Endometrial microvascular endothelial cells (primary cell): ENCODE measurements at regions not wholly inside any gene's neighbourhood (a gene's known extent, or its start where the extent isn't known, plus 50 kb on each side); places are given as distances from the start of the nearest gene placed in this dataset.

Experiments
- in situ Hi-C: cut with HindIII; loops from 2 replicates; pipeline ENCODE4 v1.10.0; 2017; ENCODE audit warnings: low sequenced_read_pairs, low pct_unique_long_range_greater_than_20kb; ENCODE audit errors: inconsistent ontology term

- in situ Hi-C loops: no loop called here
Observed at GRCh38 chr20:22473293-22473692, 111.1 kb downstream of the FOXA2 start.

GRCh38 chr20:22472447-22473100 lies 111.8 kb downstream of the FOXA2 start:
- in situ Hi-C loops: no loop called here

GRCh38 chr20:22471156-22471836 lies 113.1 kb downstream of the FOXA2 start:
- in situ Hi-C loops: no loop called here

- in situ Hi-C loops: no loop called here
Observed at GRCh38 chr20:22470620-22471026, 113.7 kb downstream of the FOXA2 start.

GRCh38 chr20:22466447-22467171 lies 117.8 kb downstream of the FOXA2 start:
- in situ Hi-C loops: no loop called here

- in situ Hi-C loops: no loop called here
Observed at GRCh38 chr20:22465622-22466446, 118.5 kb downstream of the FOXA2 start.

GRCh38 chr20:22464312-22465003 lies 119.9 kb downstream of the FOXA2 start:
- in situ Hi-C loops: no loop called here

DNA sequence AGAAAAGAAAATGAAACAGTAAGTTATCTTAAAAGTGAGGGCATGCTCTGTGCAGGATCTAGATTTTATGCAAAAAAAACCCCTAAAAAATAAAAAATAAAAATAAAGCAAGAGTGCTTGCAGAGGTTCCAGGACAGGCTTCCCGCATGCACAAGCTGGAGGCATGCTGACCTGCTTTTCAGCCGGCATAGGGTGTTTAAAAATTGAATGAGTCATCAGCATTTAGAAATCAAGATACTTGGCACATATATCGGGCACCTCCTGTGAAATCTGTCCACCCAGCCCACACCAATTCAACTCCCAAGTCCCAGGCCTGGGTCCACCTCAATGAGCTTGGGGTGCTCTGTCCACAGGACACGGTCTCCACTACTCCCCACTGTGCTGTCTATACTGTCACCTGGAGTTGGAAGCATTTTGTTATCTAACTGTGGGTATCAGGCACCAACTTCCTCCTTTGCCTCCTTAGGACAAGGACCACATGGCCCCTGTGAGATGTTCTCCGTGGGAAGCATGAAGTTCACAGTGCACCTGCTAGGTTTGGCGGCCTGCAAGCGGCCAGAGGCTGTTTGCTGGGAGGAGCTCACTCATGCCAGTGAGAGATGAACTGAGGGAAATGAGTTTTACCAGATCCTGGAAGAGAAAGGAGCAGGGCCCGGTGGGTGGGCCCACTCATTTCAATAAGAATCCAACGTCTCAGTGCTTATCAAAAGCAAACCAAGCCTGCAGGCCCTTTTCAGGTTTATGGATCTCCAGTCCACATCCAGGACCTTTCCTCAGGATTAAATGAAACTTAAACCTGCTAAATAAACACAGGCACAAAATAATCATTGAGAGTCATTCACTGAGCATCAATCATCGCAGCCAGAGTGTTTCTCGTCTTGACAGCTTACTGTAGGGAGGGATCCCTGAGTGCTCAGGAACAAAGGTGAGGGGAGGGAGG lies 121.1 kb downstream of the FOXA2 start:
- in situ Hi-C loops: no loop called here

DNA sequence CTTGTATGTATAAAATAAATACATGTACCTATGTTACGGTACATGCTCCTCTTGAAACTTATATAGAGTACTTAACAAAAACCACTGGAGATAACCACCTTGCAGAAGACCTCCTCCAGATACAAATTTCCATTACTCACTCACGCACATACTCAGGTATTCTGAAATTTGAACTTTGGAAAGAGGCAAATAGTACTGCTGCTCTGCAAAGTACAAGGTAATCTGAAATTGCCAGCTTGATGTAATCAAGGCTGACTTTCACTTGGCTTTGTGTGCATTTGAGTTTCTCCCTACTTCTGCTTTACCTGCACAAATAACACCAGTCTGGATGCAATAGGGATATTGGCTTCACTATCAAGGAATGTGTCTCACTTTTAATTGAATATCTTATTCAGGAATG lies 123.6 kb downstream of the FOXA2 start:
- in situ Hi-C loops: no loop called here

- in situ Hi-C loops: no loop called here
Observed at GRCh38 chr20:22460231-22460630, 124.1 kb downstream of the FOXA2 start.

DNA sequence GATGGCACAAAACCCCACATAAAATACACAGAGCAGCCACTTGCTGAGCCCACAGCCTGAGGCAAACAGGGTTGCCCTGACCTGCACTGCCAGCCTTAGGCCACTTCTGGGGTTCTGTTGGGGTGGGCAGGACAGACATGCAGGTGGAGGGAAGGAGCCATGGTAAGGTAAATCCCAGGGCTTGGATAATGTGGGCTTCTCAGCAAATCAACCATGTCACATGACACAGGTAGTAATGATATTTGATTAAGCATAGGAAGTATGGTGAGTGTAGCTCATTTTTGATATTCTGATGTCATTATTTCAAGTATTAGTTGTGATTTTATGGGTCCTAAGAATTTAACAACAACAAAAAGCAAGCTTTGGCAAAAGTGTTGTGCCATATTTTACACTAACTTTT lies 124.6 kb downstream of the FOXA2 start:
- in situ Hi-C loops: no loop called here

- in situ Hi-C loops: no loop called here
Observed at GRCh38 chr20:22456109-22456508, 128.3 kb downstream of the FOXA2 start.

DNA sequence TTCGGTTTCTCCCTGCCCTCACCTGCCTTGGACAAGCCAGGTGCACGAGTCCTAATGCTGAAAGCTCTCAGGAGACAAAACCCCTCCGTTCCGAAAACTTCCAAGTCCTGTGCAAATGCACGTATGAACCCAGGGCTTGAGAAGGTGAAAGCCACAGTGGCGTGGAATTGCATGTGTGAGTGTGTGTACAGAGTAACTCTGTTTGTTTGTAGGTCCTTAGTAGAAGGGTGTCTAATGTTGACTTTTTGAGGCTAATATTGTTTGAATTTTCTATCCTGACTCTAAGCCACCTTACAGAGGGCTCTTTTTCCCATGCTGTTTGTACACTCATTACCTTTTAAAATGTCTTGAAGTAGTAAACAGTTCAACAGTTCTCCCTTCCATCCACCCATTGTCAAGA lies 129.1 kb downstream of the FOXA2 start:
- in situ Hi-C loops: no loop called here

DNA sequence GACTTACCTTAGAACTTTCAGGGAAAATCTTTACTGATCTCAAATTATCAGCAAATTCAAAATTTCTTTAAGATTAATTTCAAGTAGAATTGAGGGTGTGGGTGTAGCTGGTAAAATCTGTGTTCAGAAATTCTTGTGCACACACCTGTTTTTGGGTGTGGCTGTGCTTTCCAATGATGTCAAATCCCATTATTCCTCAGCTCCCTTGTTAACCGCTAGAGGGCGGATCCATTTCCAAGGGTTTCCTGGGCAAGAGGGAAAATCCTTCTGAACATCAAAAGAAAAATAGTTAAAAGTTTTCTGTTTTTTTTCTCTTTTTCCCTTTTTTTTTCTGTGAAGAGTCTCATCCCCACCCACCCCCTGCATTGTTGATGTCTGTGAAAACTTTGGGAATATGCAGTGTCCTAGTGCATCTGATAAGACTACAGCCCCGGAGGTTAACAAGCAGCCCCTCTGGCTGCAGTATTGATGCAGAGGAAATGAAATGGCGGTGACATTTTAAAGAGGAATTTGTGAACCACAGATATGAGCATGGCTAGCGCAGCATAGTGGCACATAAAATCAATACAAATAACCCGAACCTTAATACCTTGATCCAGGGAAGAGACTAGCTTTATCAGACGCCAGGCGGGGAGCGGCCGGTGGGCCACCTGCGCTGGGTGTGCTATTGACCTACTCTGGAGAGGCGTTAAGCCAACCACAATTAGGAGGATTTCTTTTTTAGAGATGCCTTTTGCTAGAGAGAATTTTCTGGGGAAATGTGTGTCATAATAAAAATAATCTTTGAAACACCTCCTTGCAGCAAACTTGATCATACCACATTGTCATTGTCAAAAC lies 130.9 kb downstream of the FOXA2 start:
- in situ Hi-C loops: no loop called here

DNA sequence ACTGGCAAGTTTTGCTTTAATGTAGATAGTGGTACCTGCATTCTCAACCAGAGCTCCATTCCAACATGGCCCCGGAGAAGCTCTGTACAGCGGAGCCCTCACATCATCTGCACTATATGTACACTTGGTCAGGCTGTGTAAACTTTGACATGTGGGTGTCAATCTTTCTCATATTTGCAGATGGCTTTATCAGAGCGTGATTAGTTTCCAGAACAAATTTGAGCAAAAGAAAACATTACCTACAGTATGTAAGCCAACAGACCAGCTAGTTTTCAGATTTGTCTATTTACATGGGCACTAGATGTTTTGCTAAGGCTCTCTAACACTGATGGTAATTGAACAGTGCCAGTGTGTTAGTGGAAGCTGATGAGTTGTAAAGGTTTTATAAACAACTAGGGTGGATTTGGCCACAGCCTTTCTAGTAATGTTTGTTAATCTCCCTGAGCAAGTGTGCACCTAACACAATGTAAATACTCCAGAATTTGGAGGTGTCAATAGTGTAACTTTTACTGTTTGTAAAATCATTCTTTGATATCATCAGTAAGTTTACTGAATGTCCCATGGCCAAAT lies 131.8 kb downstream of the FOXA2 start:
- in situ Hi-C loops: no loop called here

- in situ Hi-C loops: no loop called here
Observed at GRCh38 chr20:22450537-22450936, 133.8 kb downstream of the FOXA2 start.
